PFSK-1 (cell line): ENCODE measurements at regions not wholly inside any gene's neighbourhood (a gene's known extent, or its start where the extent isn't known, plus 50 kb on each side); places are given as distances from the start of the nearest gene placed in this dataset.

Source experiments
- POLR2AphosphoS5 ChIP-seq: IDR thresholded peaks from 2 replicates; pipeline ENCODE4 v1.6.1; 2012; ENCODE audit warnings: low read depth, mild to moderate bottlenecking, control low read depth, low read length, moderate library complexity
- TF ChIP-seq, protein P1 (sequence below), 2 experiments: IDR thresholded peaks; 2 replicates each; pipeline versions ENCODE4 v1.6.1 to v1.8.0; 2011 to 2012; ENCODE audit warnings: low read depth in 2 of 2, low read length in 2 of 2, control low read depth in 1 of 2, inconsistent platforms in 1 of 2, mild to moderate bottlenecking in 1 of 2, moderate library complexity in 1 of 2; ENCODE audit not compliant: insufficient read depth in 1 of 2

DNA sequence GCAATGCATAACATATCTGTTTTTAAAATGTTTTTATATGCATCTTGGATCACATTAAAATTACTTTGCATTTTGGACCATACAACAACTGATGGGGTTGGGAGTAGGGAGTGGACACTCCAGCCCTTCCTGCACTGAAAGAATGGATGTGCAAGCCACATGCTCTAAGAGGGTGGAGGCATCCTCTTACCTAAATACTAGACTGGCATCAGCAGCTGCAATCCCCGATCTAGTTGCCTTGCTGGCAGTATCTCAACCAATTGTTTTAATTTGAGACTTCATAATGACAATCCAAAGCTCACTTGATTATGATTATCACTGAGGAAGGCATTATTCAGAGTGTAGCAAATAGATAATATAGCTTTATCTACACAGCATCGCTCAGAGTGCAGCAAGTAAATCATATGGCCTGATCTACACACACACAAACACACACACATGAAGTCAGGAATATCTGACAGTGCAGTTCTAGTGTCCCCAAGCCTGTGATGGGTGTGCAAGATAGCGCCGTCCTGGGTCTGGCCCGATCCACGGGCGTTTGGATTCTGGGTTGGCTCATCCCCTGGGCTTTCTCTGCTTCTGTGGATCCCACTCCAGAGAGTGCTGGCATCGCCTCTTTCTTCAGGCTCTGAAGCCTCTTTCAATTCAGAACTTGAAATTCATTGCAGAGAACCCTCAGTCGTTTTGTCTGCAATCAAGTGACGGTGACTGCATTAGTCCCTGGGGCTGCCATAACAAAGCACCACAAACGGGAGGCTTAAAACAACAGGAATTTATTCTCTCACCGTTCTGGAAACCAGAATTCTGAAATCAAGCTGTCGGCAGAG lies 181.3 kb downstream of the ETS2 start:
- TF ChIP-seq, protein P1, sequence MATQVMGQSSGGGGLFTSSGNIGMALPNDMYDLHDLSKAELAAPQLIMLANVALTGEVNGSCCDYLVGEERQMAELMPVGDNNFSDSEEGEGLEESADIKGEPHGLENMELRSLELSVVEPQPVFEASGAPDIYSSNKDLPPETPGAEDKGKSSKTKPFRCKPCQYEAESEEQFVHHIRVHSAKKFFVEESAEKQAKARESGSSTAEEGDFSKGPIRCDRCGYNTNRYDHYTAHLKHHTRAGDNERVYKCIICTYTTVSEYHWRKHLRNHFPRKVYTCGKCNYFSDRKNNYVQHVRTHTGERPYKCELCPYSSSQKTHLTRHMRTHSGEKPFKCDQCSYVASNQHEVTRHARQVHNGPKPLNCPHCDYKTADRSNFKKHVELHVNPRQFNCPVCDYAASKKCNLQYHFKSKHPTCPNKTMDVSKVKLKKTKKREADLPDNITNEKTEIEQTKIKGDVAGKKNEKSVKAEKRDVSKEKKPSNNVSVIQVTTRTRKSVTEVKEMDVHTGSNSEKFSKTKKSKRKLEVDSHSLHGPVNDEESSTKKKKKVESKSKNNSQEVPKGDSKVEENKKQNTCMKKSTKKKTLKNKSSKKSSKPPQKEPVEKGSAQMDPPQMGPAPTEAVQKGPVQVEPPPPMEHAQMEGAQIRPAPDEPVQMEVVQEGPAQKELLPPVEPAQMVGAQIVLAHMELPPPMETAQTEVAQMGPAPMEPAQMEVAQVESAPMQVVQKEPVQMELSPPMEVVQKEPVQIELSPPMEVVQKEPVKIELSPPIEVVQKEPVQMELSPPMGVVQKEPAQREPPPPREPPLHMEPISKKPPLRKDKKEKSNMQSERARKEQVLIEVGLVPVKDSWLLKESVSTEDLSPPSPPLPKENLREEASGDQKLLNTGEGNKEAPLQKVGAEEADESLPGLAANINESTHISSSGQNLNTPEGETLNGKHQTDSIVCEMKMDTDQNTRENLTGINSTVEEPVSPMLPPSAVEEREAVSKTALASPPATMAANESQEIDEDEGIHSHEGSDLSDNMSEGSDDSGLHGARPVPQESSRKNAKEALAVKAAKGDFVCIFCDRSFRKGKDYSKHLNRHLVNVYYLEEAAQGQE (IDR thresholded peaks at IDR 0.05; ENCODE audit: insufficient read depth in 1 of 2, low read depth in 2 of 2, low read length in 2 of 2): no peak
- TF ChIP-seq POLR2AphosphoS5: no peak
